GM12801 (cell line): ENCODE measurements at regions not wholly inside any gene's neighbourhood (a gene's known extent, or its start where the extent isn't known, plus 50 kb on each side); places are given as distances from the start of the nearest gene placed in this dataset.

Experiments
- TF ChIP-seq, protein P1 (sequence below): IDR thresholded peaks from one replicate; pipeline ENCODE4 v1.5.1; 2011; ENCODE audit warnings: control low read depth; ENCODE audit not compliant: insufficient read length; ENCODE audit errors: extremely low read depth

DNA sequence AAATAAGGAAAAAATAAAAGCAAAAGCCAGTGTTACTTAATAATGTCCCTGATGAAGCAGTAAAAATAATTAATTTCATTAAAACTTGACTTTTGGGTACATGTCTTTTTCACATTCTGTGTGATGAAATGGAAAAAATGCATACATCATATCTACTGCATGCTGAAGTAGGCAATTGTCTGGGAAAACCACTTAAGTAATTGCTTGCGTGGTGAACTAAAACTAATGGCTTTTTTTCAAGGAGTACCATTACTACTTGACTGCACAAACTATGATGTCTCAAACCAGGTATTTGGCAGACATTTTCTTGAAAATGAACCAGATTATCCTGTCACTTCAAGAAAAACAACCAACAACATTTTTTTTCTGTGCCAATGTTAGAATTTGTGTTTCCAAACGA lies 91.3 kb upstream of the AKIRIN2 start:
- TF ChIP-seq, protein P1, sequence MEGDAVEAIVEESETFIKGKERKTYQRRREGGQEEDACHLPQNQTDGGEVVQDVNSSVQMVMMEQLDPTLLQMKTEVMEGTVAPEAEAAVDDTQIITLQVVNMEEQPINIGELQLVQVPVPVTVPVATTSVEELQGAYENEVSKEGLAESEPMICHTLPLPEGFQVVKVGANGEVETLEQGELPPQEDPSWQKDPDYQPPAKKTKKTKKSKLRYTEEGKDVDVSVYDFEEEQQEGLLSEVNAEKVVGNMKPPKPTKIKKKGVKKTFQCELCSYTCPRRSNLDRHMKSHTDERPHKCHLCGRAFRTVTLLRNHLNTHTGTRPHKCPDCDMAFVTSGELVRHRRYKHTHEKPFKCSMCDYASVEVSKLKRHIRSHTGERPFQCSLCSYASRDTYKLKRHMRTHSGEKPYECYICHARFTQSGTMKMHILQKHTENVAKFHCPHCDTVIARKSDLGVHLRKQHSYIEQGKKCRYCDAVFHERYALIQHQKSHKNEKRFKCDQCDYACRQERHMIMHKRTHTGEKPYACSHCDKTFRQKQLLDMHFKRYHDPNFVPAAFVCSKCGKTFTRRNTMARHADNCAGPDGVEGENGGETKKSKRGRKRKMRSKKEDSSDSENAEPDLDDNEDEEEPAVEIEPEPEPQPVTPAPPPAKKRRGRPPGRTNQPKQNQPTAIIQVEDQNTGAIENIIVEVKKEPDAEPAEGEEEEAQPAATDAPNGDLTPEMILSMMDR = no peak

DNA sequence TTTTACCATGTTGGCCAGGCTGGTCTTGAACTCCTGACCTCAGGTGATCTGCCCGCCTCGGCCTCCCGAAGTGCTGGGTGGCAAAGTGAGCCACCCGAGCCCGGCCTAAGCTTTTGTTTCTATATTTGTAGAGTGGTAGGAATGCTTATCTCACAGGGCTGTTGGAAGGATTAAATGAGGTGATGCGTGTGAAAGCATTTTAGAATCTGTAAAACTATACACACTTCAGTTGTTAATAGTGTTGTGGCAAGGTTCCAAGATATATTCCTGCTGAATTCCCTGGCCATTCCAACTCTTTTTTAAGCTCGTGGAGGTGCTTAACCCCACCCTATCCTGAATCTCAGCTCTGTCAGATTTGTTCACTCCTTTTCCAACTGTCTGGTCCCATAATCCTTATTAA lies 89.9 kb upstream of the AKIRIN2 start:
- TF ChIP-seq, protein P1 = no peak

DNA sequence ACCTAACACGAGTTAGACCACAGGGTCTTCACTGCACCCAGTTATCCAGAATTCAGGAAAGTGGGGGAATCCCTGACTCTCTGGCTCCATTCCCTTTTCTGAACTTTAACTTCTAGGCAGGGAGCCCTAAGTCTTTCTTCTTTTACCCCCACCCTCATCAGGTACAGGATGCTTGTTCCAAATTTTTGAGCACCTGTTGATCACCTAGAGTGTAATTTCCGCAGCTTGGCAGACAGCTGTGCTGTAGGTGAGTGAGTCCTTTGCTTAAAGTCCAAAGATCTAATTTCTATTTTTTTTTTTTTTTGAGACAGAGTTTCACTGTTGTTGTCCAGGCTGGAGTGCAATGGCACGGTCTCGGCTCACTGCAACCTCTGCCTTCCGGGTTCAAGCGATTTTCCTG lies 89.5 kb upstream of the AKIRIN2 start:
- TF ChIP-seq, protein P1 = no peak

DNA sequence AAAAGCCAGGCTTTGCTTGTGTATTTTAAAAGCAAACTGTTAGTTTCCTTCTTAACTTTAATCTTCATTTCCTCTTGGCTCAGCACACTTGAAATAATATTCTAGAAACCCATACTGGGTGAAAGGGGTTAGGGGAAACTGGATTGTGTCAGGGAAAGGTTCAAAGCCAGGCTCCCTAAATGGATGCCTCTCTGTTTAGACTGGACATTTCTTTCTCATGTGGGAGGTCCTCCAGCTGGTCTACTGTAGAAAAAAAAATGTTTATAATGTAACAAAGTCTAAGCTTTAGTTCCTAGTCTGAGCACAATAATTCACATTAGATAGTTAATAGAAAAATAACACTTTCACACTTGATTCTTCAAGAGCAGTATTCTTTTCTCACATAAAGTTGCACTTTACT lies 89.0 kb upstream of the AKIRIN2 start:
- TF ChIP-seq, protein P1 = no peak

DNA sequence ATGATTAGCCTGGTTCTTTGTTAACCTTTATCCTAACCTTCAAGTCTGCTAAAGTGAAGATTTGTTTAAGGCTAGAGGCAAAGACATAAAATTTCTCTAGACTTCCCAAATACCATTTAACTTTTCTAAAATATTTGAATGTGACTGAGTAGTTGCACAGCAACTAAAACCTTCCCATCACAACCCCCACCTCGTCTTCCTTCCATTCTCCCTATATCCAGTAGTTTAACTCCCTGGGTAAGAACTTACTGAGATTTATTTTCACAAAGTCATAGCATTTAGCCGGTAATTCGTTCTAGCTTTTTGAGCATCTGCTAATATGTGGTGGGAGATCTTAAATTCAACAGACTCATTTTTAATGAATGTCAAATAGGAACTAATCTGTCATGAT lies 87.9 kb upstream of the AKIRIN2 start:
- TF ChIP-seq, protein P1 = no peak

DNA sequence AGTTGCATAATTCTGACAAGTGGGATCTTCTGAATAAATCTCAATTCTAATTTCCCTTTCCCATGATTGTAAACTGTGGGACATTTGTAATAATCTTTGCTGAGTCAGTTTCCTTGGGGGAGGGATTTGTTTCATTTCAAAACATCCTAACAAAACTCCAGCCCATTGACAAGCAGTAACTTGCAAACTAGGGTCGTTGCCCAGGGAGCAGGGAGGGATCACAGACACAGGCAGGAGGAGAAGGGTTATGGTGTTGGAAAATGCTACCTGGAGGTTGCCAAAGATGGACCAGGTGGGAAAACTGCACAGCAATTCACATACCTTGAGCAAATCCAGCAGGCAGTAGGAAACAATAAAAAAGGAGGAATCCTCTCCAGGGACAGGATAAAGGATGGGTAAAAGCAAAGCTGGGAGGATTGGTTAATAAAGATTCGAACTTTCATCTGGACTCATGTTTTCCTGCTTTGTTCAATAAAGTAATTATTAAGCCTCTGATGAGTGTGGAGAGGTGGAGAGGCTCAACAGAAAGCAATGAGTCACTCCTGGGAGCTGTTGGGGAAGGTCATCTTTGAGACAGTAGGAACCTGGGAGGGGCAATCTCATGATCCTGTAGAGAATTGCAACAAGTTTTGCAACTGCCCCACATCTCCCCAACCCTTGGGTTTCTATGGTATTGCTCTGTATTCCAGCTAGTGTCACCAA lies 87.3 kb upstream of the AKIRIN2 start:
- TF ChIP-seq, protein P1 = no peak

DNA sequence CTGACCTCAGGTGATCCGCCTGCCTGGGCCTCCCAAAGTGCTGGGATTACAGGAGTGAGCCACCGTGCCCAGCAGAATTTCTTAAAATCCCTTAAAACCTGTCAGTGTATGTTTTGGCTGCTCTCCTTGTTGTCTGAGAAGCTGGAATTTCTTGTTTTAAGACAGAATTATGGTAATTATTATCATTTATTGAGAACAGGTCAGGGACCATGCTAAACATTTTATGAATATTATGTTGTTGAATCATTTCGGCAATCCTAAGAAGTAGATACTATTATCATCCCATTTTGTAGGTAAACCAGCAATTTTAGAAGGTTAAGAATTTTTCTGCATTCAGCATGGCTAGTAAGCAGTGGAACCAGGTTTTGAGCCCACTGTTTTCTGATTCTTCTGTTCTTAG lies 86.1 kb upstream of the AKIRIN2 start:
- TF ChIP-seq, protein P1 = no peak
